NAMALWA (cell line): ENCODE measurements at regions not wholly inside any gene's neighbourhood (a gene's known extent, or its start where the extent isn't known, plus 50 kb on each side); places are given as distances from the start of the nearest gene placed in this dataset.
"Not testable (repeated sequence)": the region's sequence is repeated elsewhere in the genome, so short reads cannot be mapped to it uniquely, and the experiment has no call there.

Source experiments
- DNase-seq: peaks from one replicate; pipeline ENCODE4 v3.0.0-alpha.2; 2015; ENCODE audit warnings: low spot score

DNA sequence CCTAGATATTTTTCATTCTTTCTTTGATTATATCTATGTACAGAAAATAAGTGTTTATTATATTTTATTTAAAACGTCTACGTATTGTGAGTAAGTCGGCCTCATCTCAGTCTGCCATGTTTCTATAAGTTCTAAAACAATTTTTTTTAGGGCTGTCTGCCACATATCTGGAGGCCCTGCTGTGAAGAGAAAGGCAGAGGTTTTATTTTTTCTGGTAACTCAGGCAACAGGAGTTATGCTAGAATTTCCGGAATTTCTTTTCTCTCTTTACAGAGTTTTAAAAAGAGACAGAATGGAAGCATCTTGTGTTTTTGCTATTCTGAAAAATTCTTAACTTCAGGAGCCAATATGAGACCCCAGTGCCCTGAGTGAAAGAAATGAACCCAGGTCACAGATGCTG, 1124.0 kb upstream of the TENM3 start:
- DNase-seq, result no peak

DNA sequence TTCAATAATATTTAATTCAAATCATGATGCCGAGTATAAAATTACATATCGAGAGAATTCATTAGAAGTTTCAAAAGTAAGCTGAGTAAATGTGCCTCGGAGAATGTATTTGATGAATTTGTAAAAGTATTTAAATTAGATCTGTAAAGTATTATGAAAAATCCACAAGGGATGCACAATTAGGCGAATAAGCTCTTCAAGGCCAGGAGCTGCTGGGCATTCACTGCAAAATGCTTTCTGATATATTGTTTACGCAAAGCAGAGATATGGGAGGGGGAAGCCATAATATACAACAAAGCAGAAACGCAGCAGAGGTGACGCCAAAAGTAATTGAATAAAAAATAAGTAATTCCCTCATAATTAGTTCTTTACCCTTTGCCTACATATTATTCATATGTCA, 1121.5 kb upstream of the TENM3 start:
- DNase-seq, result no peak

DNA sequence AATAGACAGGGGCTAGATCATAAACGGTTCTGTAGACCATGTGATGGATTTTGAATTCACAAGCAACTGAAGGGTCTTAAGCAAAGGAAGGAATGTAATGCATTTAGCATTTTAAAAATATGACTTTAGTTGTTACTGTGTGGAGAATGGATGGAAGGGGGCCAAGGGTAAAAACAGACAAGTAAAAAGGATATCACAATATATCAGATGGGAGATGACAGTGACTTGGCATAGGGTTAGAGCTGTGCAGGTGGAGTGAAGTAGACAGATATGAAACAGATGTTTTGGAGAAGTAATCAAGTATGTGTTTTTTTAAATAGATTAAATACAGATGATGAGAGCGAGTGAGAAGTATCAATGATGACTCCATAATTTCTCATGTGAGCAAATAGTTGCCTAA, 1116.0 kb upstream of the TENM3 start:
- no peak for DNase-seq

DNA sequence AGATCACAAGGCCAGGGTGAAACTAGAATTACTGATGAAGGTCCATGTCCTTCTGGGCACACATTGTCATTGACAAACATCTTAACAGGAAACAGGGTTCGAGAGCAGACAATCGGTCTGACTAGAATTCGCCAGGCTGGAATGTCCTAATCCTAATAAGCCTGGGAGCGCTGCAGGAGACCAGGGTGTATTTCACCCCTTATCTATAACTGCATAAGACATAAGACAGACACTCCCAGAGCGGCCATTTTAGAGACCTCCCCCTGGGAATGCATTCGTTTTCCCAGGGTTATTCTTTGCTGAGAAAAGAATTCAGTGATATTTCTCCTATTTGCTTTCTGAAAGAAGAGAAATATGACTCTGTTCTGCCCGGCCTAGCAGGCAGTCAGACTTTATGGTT, 1112.9 kb upstream of the TENM3 start:
- not testable (repeated sequence) for DNase-seq

DNA sequence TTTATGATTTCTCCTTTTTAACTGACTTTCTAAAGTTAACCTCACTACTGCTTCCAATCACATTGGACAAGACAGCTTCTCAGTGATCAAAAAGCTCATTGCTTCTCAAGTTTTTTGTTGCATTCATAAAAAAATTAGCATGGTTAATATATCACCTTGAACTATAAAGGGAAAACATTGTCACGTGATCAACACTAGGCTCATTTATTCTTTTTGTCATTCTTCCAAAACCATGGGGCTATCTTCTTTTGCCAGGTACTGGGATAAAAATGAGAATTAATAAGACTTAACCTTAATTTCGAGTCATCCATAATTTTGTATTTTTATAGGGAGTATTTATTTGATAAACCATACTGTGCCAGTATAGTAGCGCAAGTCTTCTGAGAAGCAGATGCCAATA, 1105.9 kb upstream of the TENM3 start:
- DNase-seq, result no peak

DNA sequence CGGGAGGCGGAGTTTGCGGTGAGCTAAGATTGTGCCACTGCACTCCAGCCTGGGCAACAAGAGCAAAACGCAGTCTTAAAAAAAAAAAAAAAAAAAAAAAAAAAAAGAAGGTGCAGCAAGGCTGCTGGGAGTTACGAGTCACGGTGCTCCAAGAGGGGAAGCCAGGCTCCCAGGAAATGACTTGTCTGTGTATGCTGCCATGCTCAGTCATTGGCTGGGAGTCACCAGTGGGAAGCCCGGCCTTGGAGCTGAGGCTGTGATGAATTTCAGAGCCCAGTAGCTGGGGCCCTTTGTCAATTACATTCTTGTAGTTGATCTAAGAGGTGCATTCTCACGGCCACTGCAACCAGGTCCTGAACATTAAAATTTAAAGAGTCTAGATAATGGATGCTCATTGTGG, 1105.1 kb upstream of the TENM3 start:
- no peak for DNase-seq

DNA sequence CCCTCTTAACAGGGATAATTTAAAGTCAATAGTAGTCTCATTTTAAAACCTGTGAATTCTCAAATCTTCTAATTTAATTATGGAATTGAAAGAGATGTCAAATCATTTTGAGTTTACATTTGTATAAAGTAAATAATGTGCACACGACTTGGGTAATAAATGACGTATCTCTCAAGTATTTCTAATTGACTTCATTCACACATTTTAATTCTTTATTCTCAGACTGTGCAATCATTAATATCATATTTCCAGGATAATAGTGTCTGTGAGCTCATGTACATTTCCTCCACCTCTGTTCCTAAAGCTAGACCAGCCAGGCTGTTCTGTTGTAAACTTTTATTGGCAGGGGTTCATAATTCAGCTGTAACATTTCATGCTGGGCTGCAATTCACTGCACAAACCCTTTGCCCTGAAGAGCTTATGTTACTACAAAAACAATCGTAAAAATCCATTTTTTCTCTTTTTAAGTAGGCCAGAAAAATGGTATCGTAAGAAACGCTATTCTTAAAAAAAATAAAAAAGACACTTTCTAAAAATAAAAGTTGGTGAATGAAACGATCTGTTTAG, 1103.1 kb upstream of the TENM3 start:
- DNase-seq, result no peak

DNA sequence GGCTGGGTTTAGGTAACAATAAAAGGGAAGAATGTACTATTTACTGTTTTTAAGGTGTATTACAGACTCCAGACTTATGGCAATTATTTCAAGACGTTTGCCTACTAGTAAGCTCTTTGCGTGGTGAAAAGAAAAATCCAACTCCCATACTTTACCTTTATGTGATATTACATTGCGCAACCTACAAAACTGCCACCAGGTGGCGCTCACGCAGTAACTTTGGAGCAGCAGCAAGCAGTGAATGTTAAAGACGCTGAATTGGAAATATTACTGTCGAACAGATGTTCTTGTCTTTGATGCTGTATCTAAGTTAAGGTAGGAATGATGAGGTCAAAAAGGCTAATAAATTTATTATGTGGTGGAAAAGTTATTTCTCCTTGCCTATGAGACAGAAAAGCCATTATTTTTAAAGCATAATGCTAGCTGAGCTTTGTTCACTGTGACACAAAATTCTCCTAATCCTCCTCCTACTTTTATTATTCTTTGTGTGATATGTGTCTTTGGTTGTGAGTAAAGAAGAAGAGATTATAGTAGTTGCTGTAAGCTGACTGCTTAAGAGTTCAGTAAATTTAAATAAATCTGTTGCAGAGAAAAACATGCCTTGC, 1099.8 kb upstream of the TENM3 start:
- peak; percentile 83 for DNase-seq

DNA sequence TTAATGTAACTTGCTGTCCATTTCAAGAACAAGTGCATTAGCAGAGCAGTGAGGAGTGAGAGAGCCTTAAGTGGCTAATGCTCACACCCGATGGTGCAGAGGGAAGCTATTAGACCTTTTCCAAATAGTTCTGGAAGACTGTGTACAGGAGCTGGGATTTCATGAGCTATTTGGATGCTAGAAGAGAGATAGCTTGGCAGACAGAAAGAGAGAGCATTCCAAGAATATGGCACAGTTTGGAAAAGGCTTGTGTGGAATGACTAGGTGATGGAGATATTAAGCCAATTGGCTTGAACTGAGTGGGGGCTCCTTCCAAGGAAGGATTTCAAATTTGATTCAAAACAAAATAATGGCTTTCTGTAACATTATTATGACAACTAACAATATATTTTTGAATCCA, 1097.2 kb upstream of the TENM3 start:
- DNase-seq, result no peak

DNA sequence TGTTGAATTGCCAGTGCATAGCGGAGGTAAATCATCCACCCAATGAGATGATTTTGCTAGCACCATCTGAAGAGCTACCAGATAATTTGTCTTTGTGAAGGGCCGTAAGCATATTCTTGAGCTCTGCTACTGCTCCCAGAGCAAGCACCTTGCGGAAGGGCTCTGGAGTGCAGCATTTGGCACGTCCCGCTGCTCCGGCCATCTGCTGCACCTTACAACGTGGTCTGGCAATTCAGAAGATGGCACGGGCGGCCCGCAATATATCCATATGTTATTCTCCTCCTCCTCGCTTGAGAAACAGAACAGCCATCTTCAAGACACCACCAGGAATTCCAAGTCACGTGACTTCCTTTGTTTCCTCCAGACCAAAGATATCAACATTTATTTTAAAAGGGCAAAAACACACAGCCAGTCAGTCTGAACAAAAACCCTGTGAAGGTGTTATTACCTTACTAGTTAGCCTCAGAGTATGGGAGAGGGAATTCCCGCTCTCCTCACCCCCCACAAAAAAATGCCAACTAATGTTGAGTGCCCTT, 1095.7 kb upstream of the TENM3 start:
- DNase-seq, result no peak

DNA sequence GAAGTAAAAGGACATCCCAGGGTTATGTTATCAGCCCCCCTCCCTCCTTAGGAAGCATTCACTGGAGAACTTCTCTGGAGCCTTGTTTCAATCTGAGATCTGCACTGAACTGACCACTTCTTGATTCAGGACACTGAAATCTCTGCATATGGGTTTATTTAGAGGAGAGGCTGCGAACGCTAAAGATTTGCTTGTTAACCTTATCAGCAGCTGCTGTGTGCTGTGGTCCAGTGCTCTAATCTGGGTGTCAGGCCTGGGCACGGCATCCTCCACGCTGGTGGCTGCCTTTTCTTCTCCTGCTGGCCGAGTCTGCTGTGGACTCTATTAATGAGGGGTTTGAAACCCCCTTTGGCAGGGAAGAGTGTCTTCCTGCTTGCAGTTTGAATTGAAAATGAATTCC, 1094.7 kb upstream of the TENM3 start:
- no peak for DNase-seq

DNA sequence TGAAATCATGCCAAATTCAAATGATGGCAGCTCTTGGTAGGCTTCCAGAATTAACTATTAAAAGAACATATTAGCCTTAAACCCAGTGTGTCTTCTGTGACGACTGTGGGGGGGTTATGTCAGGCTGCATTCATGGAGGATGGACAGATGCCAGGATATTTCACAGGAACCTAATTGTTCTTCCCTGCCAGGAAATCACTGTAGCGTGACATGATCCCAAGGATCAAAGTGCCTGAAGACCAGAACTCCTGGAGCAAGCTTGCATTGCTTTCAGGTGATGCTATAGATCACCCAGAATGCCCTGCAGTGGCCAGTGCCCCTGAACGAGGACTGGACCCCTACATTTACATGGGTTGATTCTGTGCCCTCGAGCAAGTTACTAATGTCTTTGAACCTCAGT, 1093.0 kb upstream of the TENM3 start:
- no peak for DNase-seq

DNA sequence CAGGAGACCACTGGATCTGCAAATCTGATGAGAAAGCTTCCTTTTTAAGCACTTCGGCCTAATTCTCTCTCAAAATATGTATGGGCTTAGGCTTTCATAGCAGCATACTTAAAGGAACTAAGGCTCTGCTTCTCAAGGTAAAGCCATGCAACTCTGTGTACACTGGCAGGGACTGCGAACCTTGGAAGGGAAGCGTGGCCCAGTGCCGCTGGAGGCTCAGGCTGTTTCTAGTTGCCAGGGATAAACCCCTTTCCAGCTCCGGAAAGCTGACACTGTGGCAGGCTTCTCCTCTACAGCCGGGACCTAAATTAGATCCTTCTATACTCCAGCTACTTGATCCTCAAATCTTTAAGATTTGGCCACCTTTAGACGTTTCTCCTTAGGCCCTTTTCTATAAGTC, 1091.3 kb upstream of the TENM3 start:
- DNase-seq, result no peak

DNA sequence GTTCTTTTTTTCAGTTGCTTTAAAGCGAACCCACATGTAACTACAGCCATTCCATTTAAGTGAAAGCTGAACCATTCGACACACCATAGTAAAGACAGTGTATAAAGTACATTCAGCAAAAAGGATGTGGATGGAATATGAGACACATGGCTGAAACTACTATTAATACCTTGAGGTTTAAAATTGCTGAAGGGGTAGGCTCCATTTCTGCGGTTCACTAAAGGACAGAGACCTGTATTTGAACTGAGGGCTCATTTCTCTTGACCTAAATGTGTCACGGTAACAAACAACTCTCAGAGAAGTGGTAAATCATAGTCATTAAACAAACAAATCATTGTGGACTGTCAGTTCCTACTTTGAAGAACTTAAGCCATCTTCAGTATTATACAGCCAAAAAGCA, 1085.6 kb upstream of the TENM3 start:
- DNase-seq, result no peak

DNA sequence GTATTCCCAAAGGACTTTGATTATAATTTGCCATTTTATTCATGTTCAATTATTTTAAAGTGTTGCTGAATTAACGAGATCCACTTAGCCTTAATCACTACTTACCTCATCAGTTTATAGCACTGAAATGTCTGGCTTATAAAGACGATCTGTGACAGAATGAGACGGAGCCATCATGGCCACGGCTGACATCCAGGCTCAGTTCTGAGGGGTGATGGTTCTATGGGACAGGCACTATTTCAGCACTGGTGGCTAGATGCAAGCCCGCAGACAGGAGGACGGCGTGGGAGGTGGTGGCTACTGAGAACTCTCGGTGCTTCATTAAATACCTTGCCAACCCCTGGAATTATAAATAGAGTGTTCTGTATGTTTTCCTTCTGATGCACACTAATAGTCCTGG, 1084.2 kb upstream of the TENM3 start:
- DNase-seq, result no peak

DNA sequence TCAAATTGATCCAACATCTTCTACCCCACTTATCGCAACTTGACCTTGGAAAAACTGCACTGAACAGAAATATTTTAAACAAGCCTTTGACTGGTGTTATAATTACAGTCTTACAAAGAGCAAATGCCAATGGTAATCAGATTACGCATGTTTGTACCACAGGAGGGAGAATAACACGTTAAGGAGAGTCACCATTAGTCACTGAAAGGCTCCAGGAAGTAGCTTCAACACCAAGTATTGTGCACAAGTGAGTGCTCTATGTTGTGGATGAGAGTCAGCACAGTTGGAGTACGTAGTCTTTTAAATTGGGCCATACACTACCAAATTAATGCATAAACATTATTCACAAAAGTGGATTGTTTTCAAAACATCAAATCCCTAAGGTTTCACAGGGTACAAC, 1081.5 kb upstream of the TENM3 start:
- no peak for DNase-seq

DNA sequence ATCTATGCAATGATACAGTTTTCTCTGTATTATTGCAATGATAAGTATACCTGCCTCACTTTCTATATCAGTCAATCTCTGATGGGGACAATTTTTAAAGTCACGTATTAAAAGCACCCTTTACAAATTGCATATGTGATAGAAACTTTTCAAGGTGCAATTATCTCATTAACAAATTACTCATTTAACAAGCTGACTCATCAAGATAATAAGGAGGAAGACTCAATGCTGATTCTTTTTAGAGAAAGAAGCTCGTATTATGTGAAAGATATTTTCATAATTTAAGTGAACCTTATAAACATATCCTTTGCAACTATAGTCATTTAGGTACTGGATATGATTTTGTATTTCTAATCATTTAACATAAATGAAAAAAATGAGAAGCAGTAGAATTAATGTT, 1080.9 kb upstream of the TENM3 start:
- DNase-seq, result no peak

DNA sequence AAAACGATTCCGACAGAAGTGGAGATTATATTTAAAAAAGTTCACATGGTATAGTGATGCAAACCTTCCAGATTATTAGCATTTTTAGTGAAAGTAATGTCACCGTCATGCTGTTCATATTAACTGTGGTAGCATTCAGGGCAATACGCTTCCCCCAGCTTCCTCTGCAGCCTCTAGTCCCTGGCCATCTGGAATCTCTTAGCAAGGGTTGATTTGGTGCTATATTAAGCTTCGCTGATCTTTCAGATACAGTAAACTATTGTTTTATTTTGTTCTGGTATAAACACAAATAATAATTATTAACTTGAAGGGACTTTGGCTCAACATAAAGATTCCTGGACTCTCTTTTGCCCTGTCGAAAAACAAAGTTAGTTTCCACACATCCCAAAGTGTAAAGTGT, 1080.5 kb upstream of the TENM3 start:
- no peak for DNase-seq

DNA sequence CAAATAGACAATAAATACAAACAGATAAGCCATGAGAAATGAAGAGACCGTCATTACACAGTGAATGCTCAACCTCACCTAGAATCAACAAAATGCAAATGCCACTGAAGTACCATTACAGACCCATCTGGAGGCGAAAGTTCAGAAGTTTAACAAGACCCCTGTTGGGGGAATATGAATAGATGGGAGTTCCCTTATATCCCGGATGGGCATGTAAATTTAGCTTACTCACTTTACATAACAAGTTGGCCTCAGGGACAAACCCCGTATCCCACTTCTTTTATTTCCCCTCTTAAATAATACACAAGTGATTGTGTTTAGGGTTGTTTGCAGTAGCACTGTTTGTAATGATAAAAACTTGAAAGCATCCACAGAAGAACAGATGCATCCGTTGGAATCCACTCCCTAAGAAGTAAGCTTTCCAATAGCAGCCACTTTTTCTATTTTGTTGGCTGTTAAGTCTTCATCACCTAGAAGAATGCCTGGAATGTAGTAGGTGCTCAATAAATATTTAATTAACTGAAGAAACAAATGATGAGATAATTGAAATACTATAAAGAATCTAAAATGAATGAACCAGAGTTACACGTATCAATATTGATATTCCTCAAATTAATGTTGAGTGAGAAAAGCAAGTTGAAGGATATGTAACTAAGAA, 1076.3 kb upstream of the TENM3 start:
- DNase-seq, result no peak

DNA sequence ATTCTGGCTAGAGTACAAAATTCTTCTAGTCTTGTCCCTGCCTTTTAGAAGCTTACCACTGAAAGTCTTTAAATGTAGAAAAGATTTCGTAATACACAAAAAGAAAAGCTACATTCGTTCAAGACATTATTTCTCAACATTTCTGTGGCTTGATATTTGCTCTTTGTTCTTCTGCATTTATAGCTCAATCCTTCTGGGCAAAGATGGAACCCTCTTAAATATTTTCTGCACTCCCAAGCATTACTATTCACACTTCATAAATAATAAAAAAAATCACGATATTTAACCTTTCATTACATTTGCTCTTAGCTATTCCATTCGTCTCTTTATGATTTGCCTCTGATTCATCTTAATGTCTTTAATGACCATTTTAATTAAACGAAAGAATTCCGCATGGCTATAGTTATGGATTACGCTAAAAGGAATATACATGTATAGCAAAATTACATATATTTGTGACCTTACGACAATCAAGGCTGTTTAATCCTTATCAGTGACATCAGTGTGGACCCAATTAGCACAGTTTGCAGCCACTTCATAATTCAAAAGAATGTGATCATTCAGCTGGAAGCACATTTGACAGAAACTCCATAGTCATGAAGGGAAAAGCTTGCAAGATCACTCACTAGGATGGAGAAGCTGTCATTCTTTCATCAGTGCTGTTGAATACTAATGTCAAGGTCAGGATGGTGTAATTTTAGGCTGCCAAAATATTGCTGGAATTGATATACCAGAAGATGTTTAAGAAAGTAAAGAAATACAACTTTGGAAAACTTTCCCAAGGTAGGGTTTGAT, 1075.0 kb upstream of the TENM3 start:
- no peak for DNase-seq

DNA sequence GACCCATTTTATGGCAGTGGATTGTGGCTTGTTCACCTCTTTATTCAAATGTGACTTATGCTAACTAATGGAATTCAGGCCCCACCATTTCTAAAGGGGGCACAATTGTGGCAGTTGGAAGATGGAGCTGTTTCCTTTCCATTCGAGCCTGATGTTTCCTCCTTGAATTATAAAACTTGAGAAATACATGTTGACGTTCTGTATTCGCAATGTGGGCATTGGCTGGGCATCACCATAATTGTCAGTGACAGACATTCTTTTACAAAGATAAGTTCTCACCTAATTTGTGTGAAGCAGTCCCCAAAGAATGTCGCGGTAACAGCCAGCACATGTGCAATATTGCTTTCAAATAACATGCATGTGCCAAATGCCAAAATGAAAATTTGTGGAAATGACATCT, 1070.2 kb upstream of the TENM3 start:
- no peak for DNase-seq

DNA sequence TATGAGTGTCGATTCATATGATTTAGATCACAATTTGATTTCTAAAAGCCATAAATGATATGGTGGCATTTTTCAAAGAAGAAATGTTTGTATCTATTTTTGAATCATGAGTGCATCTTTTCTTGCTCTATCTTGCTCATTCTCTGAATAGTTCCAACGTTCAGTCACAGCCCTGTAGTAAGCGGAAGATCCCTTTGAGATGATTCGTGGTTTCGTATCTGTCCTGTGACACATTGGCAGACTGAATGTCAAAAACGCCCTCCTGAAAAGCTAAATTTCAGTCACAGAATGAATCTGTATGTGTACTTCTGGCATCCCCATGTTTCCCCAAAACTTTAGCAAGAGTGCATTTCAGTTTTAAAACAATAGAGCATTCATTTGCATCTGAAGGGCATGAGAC, 1066.9 kb upstream of the TENM3 start:
- DNase-seq, result no peak

DNA sequence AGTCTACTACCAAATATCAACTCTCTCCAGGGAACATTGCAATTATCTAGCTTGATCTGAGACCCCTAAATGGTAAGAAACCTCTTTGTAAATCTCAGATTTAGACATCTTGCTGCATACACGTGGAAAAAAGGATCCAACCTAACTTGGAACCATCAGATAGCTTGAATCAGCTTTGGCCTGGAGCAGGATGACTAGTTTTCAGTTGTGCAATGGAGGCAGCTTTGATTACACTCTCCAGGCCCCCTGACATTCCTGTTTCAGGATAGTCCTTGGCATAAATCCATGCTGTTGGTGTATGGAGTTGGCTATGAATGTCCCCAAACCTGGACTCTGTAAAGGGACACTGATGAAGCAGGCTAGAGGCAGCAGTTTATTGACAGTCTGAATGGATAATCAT, 1061.9 kb upstream of the TENM3 start:
- DNase-seq, result no peak
